Muscle of leg (tissue), 3 donors: ENCODE measurements at regions not wholly inside any gene's neighbourhood (a gene's known extent, or its start where the extent isn't known, plus 50 kb on each side); places are given as distances from the start of the nearest gene placed in this dataset.

Source experiments
- DNase-seq: peaks from one replicate; pipeline ENCODE4 v3.0.0; 2013
- H3K27ac ChIP-seq: one replicate; pipeline ENCODE4 v1.5.1; 2013; ENCODE audit warnings: mild to moderate bottlenecking, low read length, control low read depth
- H3K27me3 ChIP-seq: one replicate; pipeline ENCODE4 v1.6.1; 2013; ENCODE audit warnings: low read length; ENCODE audit not compliant: control insufficient read depth, insufficient read depth
- H3K36me3 ChIP-seq: one replicate; pipeline ENCODE4 v1.6.1; 2013; ENCODE audit warnings: low read length; ENCODE audit not compliant: control insufficient read depth, insufficient read depth
- H3K4me1 ChIP-seq: one replicate; pipeline ENCODE4 v1.6.1; 2013; ENCODE audit warnings: low read length; ENCODE audit not compliant: control insufficient read depth, insufficient read depth
- H3K4me3 ChIP-seq: one replicate; pipeline ENCODE4 v1.5.1; 2013; ENCODE audit warnings: low read length, control low read depth
- H3K9me3 ChIP-seq: replicated peaks from 2 replicates; pipeline ENCODE4 v1.6.1; 2013; ENCODE audit warnings: low read depth, low read length; ENCODE audit not compliant: control insufficient read depth
- WGBS: methylation state at CpG from one replicate; pipeline ENCODE4 v1.1.5; 2013; ENCODE audit warnings: missing lambda C conversion rate; ENCODE audit not compliant: insufficient coverage; 5-methylcytosine and 5-hydroxymethylcytosine counted together

DNA sequence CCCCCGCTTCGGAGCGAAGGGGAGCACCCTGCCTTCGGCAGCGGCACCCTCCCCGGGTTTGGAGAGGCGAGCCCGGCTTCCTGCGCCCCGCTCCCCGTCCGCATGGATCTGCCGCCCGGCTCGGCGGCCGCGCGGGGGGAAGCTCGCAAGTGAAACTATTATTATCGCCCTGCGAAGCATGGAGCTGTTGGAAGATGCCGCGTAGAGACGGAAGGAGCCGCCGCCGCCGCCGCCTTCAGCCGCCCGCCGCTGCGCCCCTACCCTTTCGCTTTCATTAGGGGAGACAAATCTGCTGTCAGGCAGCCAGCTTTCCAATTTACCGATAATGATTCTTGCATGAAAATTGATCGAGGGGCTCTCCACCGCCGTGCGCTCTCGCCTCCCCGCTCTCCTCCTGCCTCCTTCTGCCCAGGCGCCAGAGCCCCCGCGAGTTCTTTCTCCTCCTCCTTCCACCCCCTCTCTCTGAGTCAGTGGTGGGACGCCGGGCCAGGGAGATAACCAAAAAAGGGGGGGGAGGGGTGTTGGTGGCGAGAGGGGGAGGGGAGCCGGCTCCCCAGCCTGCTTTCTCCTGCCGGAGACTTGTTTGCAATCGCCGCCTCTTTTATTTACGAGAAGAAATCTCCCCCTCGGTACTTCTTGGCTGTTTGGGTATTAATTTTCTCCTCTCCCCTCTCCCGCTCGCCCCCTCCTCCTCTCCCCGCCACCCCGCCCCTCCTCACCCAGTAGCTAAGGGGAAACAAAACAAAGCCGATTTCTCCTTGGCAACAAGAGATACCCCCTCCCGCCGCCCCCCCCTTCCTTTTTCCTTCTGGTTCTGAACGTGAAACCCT, 58.0 kb upstream of the GSE1 start:
- Histone ChIP-seq H3K27me3 (no peaks in the 10 kb centered on the region), H3K4me3 (peak overlapping the region; percentile 53), H3K9me3 (no peaks in the 10 kb centered on the region), H3K27ac (peak overlapping the region; percentile 74), H3K36me3 (no peaks in the 10 kb centered on the region), H3K4me1 (peaks cover 64% of the 10 kb centered on the region)
- under 1% methylated on average over 48 of the region's 62 CpGs for WGBS
- peak; percentile 83 for DNase-seq

DNA sequence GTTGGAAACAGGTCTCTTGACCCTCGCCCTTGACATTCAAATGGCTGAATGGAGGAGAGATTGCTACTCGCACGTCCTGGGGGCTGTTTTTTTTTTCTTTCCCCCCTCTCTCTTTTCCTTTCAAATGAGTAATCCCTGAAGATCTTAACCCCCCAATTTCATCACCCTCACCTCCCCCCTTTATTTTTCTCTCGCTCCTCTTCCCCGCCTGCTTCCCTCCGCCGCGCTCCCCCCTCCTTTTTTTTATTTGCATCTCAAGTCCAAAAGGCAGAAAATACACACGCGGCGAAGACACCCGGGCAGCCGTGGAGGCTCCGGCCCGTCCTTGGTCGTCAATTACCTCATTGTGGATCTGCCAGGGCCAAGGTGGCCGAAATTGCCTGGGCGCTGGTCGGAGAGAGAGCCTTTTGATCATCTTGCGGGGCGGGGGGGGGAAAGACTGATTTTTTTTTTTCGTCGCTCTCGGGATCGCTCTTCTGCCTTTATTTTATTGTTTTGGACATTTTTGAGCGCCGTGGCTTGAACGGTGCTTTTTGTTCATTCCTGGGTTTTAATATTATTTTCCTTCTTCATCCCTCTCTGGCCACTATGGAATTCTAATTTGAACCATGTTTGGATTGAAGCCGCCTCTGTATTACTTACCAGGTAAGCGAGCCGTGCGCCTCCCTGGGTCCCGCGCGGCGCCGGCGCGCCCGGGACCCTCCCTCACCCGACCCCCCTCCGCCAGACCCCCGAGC, 57.2 kb upstream of the GSE1 start:
- Histone ChIP-seq H3K27ac (peak overlapping the region; percentile 74), H3K27me3 (no peaks in the 10 kb centered on the region), H3K36me3 (no peaks in the 10 kb centered on the region), H3K4me3 (peak overlapping the region; percentile 53), H3K9me3 (no peaks in the 10 kb centered on the region), H3K4me1 (peaks cover 61% of the 10 kb centered on the region)
- 0% methylated on average over 29 of the region's 43 CpGs for WGBS
- no peak for DNase-seq

DNA sequence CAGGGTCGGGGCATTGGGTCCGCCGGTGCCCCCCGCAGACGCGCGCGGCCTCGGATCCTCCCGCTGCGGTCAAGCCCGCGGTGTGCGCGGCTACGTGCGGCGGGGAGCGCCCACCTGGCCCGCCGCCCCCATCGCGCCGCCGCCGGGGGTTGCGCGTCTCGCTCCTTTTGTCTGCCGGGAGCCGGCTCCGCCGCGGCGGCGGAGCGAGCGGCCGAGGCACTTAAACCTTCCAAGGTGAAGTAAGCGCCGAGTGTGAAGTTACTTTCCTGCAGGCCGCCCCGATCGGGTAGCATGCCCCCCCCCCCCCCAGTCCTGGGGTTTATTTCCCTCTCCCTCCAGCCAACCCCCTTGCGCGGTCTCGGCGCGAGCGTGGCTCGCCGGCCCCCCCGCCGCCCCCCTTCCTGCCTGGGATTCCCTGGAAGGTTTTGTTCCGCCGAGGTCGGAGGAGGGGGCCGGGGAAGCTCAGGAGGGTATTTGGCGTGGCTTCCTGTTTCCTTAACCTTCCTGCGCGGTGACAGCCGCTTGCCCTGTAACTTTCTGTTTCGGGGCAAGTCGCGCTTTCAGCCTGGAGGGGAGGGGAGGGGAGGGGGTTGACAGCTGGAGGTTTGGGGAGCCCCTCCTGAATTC, 56.6 kb upstream of the GSE1 start:
- H3K9me3 ChIP-seq: no peaks in the 10 kb centered on the region
- peak; percentile 66 for DNase-seq
- H3K27me3 ChIP-seq: no peaks in the 10 kb centered on the region
- H3K4me1 ChIP-seq: peaks cover 60% of the 10 kb centered on the region
- under 1% methylated on average over 26 of the region's 65 CpGs for WGBS
- no peaks in the 10 kb centered on the region for H3K36me3 ChIP-seq
- peak overlapping the region; percentile 53 for H3K4me3 ChIP-seq
- no peak overlapping the region for H3K27ac ChIP-seq

DNA sequence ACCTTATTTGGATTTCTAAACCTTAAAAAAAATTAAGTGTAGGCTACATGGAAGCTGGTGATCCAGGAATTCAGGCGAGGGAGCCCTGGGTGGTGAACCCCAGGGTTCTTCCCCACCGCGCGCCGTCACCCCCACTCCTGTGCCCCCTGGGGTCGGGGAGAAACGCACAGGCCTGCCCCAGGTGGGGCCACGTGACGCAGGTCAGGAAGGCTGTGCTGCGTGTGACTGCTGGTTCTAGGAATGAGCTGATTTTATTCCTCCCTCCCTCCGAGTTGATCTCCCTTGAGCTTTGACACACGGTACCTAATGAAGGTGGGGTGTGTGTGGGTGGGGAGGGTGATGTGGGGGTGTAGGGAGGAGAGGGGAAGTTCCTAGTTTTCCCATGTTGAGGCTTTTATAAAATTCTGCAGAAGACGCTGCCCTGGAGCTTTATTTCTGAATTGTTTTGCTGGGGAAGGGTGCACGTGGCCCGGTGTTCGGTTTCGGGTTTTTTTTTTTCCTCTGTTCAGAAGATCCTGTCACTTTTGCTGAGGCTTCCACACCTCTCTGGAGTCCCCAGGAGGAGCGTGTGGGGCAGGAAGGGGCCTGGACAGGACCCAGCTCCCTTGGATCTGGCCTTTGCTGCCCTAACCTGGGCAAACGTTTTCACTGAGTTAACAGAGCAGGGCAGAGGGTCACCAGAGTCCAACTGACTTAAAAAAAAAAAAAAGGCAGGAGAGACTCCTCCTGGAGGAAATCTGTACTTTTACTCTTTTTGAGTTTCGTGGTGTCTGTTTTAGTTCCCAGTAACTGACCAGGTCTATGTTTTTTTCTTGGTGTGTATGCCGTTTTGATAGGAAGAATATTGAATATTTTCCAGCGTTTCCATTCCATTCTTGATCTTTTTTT, 55.8 kb upstream of the GSE1 start:
- no peaks in the 10 kb centered on the region for H3K36me3 ChIP-seq
- peak overlapping the region; percentile 43 for H3K27ac ChIP-seq
- no peaks in the 10 kb centered on the region for H3K9me3 ChIP-seq
- DNase-seq: no peak
- H3K4me3 ChIP-seq: peak overlapping the region; percentile 53
- 8% methylated on average over 12 of the region's 22 CpGs for WGBS
- H3K27me3 ChIP-seq: no peaks in the 10 kb centered on the region
- H3K4me1 ChIP-seq: peaks cover 64% of the 10 kb centered on the region

DNA sequence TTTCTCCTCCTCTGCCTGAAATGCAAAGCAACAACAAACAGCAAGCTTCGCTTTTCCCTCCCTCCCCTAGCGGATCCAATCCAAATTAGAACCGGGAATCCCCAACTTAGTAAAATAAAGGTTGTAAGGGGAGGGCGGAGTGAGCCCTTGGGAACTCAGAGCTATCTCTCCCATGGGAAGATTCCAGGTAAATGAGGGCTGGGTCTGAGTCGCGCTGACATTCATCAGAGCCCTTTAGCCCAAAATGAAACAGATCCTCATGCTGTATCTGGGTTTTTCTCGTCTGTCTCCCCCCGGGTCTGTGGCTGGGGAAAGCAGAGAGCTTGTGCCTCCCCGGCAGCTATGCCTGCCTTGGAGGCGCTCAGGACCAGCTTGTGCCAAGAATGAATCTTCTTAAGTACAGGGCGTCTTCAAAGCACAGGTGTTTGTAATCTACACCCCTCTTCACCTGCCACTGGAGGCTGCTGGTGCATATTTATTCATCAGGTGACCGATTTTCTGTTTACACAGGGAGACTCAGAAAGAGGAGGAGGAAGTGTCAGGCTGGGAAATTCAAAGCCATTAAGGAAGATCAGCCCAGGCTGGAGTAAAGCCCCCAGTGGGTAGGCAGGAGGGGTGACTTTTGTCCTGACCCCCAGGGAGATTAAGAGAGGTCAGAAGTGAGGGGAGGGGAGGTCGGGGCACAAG, 55.0 kb upstream of the GSE1 start:
- DNase-seq: no peak
- H3K36me3 ChIP-seq: no peaks in the 10 kb centered on the region
- H3K27me3 ChIP-seq: no peaks in the 10 kb centered on the region
- H3K4me1 ChIP-seq: peaks cover 69% of the 10 kb centered on the region
- 28% methylated on average over 8 of the region's 13 CpGs for WGBS
- no peaks in the 10 kb centered on the region for H3K9me3 ChIP-seq
- H3K27ac ChIP-seq: peak overlapping the region; percentile 54
- no peak overlapping the region for H3K4me3 ChIP-seq

DNA sequence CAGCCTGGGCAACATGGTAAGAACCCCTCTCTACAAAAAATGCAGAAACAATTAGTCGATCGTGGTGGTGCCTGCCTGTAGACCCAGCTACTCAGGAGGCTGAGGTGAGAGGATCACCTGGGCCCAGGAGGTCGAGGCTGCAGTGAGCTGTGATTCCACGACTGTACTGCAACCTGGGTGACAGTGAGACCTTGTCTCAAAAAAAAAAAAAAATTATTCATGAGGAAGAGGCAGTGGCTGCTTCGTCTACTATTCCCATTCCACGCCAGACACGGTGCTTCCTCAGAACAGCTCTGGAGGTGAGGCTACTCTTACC, 52.2 kb upstream of the GSE1 start:
- no peaks in the 10 kb centered on the region for H3K27me3 ChIP-seq
- peaks cover 66% of the 10 kb centered on the region for H3K4me1 ChIP-seq
- 79% methylated on average over 3 of the region's 7 CpGs for WGBS
- H3K27ac ChIP-seq: no peak overlapping the region
- H3K4me3 ChIP-seq: no peak overlapping the region
- DNase-seq: no peak
- no peaks in the 10 kb centered on the region for H3K9me3 ChIP-seq
- no peaks in the 10 kb centered on the region for H3K36me3 ChIP-seq

DNA sequence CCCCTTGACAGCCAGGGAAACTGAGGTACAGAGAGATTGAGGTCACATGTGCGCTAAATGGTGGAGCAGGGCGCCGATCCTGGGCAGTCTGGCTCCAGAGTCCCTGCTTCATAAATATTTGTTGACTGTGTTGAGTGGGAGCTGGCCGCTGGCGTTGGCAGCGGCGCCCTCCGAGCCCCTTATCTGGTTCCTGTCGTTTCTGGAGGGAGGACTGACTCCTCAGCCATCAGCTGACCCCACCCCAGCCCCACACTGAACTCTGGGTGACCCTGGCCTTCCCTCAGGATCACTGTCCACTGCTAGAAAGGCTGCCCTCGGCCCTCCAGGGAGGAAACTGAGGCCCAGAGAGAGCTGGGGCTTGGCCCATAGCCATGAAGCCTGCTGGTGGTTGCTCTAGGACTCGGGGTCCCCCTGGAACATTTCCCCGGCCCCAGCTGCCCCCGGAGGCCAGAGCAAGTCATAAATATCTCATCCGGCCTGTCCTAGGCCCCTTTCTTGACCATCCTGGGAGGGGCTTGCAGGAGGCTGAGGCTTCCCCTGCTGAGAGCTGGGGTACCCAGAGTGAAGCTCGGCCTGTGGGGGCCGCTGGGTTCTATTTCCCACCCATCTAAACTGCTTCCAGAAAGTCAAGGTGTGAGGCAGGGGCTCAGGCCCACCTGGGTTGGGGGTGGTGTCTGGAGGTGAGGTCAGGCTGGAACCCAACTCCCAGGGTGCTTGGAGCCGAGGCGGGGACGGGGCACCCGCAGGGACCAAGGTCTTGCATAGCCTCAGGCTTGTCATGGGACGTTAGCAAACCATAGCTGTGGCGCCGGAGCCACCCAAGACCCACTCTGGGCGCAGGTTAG, 51.7 kb upstream of the GSE1 start:
- no peak for DNase-seq
- Histone ChIP-seq H3K4me3 (no peak overlapping the region), H3K4me1 (peaks cover 70% of the 10 kb centered on the region), H3K27ac (no peak overlapping the region), H3K27me3 (no peaks in the 10 kb centered on the region), H3K36me3 (no peaks in the 10 kb centered on the region), H3K9me3 (no peaks in the 10 kb centered on the region)
- 50% methylated on average over 11 of the region's 24 CpGs for WGBS

DNA sequence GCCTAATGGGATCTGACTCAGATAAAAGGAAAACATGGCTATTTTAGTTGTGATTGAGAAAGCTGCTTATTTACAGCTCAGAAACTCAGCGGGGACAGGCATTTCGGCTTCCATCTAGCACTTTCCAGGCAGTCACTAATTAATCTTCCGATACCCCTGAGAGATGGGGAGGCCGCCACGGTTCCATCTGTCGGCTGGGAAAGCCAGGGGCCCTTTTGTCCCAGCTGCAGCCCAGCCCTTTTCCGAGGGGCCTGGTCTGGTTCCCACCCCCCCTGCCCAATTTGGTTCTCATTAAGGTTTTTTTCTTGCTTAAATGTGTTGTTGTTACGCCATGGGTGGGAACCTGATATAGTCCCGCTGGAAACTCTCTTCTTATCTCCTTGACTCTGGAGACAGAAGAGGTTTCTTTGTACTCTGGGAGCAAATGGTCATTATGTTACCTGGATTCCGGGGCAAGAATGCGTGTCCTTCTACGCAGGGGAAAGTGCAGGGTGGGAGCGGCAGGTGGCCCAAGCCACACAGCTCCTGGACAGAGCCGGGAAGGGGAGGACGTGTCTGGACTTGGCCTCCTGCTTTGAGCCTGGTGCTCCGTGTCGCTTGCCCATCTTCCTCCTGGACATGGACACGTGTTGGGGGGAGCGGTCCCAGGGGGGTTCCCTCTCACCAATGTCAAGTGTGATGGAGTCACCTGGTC, 50.9 kb upstream of the GSE1 start:
- no peak overlapping the region for H3K27ac ChIP-seq
- H3K9me3 ChIP-seq: no peaks in the 10 kb centered on the region
- no peak overlapping the region for H3K4me3 ChIP-seq
- H3K36me3 ChIP-seq: no peaks in the 10 kb centered on the region
- DNase-seq: no peak
- H3K27me3 ChIP-seq: no peaks in the 10 kb centered on the region
- peaks cover 67% of the 10 kb centered on the region for H3K4me1 ChIP-seq
- 60% methylated on average over 11 of the region's 19 CpGs for WGBS
